ENCODE measurements at regions not wholly inside any gene's neighbourhood (a gene's known extent, or its start where the extent isn't known, plus 50 kb on each side); places are given as distances from the start of the nearest gene placed in this dataset.

- no peak for TF ChIP-seq EZH2phosphoT487 (IDR thresholded peaks at IDR 0.05; ENCODE audit: borderline replicate concordance, low read length)
- TF ChIP-seq CTCF (conservative IDR thresholded peaks at IDR 0.05; ENCODE audit: low read depth, low read length) = no peak
- no peak for TF ChIP-seq EZH2 (IDR thresholded peaks at IDR 0.05; ENCODE audit: low read length, unreplicated experiment)
Measured at GRCh38 chr10:129381741-129382140, 85.3 kb upstream of the MGMT start.

Data from PC-3 (cell line).